Activated CD8-positive, alpha-beta memory T cell treated with anti-CD3 and anti-CD28 coated beads for 1 hour (primary cell): ENCODE measurements at regions not wholly inside any gene's neighbourhood (a gene's known extent, or its start where the extent isn't known, plus 50 kb on each side); places are given as distances from the start of the nearest gene placed in this dataset.

ENCODE experiments used
- DNase-seq, 2 donors: peaks; one replicate each; pipeline ENCODE4 v3.0.0-alpha.2; 2020; ENCODE audit warnings: low read depth in 1 of 2; ENCODE audit errors: extremely low read depth in 1 of 2

DNA sequence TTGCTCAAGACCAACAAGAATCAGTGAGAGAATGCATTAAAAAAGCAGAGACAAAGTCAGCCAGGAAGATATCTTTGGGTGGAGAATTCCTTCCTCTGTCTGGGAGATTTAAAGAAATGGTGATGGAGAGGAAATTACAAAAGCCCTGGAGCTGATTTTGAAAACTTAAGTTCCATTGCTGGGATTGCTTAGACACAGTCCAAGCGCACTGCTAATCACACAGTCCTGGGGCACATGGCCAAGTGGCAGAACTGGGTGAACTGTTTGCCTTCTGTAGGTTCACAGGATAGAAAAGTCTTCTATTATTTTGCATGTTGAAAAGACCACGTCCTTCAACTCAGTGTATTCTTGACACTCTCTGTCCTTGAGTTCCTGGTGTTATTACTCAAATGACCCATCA, 284.9 kb upstream of the FBXL7 start:
- DNase-seq: no peak

GRCh38 chr5:15214010-15214409, 286.0 kb upstream of the FBXL7 start:
- DNase-seq: no peak

- DNase-seq: no peak
Measured at GRCh38 chr5:15209053-15209762, 290.8 kb upstream of the FBXL7 start.

GRCh38 chr5:15206133-15206532, 293.8 kb upstream of the FBXL7 start:
- no peak for DNase-seq

DNA sequence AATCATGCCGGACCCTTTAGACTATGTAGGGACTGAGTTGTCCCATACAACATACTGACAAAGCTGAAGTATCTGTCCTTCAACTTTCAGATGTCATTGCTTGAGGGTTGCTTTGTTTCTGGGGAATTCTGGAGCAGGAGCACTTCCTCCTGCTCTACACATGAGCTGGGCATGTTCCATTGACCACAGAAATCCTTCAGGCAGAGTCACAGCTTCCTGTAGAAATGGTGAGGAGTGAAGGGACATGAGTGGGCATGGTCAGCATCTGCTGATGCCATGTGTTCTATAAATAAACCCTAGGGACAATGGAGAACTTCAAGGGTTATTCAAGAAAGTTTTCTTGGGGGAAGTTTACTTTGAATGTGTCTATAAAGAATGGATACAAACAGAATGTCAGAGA, 296.6 kb upstream of the FBXL7 start:
- no peak for DNase-seq

DNA sequence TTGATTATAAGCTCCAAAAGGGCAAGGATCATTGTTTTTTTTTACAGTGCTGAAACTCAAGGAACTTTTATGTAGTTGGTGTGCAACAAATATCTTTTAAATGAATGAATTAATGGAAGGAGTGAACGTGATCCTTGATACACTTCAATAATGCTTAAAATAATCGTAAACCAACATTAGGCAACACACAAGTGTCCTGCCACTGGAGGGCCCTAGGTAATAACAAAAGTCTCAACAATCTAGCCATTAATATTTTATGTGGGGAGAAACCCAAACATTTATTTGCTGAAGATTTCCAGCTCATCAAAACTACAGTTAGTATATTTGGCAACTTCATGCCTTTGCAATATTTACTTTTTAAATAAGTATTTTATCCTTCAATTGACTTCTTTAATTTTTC, 309.0 kb upstream of the FBXL7 start:
- no peak for DNase-seq

DNA sequence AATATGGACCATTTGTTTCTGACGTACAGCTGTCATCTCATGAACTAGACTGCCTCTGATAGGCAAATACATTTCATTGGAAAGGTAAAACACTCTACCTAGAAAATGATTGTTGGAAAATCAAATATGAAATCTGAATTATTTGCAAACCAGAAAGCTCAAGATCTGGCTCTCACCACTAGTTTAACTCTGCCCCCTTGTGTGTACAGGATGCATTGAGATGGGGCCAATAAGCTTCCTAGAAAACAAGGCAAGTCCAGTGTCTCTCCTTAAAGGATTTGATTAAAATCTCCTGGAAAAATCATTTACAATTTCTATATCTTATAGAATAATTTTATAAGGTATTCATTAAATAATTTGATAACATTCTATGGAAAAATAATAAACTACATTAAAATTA, 311.9 kb upstream of the ANKH start:
- no peak for DNase-seq

DNA sequence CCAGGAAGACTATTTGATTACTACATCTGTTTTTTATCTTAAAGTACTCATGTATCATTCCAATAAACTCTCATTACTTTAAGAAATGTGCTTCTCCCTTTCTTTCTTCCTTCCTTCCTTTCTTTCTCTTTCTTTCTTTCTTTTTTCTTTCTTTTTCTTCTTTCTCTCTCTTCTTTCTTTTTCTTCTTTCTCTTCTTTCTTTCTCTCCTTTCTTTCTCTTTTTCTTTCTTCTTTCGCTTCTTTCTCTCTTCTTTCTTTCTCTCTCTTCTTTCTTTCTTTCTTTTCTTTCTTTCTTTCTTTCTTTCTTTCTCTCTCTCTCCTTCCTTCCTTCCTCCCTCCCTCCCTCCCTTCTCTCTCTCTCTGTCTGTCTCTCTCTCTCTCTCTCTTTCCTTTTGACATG, 298.6 kb upstream of the ANKH start:
- no peak for DNase-seq

GRCh38 chr5:15168358-15168757, 296.8 kb upstream of the ANKH start:
- no peak for DNase-seq

- no peak for DNase-seq
Measured at GRCh38 chr5:15160091-15160490, 288.5 kb upstream of the ANKH start.

DNA sequence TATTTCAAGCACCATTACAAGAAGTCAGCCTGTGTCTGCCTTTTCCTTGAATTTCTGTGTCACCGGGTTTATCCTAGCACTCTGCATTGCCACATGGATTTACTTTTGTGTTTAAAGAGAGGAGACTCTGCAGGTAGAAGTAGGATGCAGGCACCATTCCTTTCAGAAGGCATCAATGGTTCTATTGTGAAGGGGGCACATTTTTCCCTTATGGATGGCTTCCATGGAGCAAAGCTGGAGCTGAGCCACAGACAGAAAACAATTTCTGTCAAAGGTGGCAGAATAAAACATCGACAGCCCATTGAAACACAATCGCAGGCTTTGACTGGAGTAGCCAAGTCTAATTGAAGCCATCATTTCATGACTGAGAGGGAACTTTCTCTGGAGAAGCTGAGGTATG, 288.0 kb upstream of the ANKH start:
- no peak for DNase-seq

DNA sequence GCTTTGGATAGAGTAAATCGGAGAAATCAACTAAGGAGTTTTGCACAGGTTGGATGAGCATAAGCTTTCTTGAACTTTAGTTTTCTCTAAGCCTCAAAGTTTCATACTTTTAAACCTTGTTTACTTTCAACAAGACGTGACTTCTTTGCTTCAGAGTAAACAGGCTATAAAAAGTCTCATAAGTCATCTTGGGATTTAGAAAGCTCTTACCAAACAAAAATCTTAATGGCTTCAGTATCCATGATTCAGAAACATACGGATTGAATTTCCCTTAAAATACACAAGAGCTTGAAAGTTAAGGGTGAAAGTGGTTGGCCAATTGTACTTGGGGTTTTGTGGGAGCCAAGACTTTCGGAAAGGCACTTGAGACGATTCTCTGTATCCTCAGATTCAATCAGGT, 270.9 kb upstream of the ANKH start:
- no peak for DNase-seq

DNA sequence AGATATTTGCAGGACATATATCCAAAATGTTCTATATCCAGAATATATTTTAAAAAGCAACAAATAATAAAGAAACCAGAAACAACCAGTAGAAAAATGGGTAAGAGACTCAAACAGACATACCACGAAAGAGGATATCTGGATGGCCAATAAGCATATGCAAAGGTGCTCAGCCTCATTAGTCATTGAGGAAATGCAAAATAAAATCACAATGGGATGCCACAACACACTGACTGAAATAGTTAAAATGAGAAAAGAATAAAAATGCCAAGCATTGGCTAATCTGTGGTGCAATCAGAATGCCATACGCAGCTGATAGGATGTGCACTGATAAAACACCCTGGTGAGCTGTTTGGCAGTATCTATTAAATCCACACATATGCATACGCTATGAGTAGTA, 265.8 kb upstream of the ANKH start:
- no peak for DNase-seq

DNA sequence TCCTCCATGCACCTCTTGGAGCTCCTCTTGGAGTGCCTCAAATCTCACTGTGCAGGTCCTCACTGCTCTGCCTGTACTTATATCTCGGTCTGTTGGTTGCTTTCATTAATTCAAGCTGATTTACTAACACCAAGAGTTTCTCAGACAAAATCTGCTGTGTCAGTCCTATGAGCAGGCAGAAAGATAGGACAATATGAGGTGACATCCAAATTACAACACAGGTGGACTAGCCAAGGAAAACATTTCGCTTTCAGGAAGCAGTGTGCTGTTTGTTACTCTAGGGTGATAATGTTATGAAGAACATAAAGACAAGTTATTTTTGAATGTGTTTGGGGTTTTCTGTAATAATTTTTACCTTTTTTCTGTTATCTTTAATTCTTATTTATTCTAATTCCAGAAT, 264.1 kb upstream of the ANKH start:
- DNase-seq: no peak

DNA sequence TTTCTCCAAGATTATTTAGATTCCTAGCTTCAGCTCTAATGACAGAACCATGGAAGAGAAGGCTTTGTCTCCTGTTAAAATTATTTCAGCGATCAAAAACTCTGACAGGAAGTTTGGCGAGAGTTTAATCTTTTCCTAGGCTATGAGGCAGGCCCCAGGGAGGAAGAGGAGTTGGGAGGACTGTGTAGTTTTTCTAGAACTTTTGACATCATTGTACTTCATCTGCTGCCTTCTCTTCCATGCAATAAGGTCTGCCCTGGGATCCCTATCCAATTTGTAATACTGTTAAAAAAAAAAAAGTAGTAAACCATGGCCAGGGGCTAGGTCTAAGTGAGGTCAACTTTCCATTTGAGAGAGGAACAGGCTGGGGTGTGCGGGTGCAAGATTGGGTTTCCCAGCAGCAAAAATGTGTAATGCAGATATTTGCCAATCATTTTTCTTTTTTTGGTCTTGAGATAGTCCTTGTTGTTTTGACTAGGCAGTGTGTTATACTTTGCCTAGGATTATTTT, 261.9 kb upstream of the ANKH start:
- DNase-seq: no peak

GRCh38 chr5:15132816-15133405, 261.3 kb upstream of the ANKH start:
- DNase-seq: no peak

DNA sequence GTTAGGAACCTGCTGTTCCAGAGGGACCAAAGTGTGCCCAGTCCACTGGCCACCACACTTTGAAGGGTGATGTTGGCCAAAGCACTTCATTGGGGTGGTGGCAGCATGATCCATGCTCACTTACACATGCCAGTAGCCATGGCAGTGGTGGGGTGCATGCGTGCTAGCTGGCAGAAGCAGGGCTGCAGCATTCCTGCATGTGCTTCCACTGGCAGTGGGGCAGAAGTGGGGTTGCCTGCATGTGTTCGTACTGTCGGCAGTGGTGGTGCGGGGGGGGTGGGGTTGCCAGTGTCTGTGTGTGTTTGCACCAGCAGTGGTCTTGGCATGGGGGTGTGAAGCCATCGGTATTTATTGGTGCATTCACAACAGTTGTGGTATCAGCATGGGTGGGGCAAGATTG, 260.3 kb upstream of the ANKH start:
- no peak for DNase-seq

GRCh38 chr5:15124871-15125568, 253.4 kb upstream of the ANKH start:
- DNase-seq: no peak

DNA sequence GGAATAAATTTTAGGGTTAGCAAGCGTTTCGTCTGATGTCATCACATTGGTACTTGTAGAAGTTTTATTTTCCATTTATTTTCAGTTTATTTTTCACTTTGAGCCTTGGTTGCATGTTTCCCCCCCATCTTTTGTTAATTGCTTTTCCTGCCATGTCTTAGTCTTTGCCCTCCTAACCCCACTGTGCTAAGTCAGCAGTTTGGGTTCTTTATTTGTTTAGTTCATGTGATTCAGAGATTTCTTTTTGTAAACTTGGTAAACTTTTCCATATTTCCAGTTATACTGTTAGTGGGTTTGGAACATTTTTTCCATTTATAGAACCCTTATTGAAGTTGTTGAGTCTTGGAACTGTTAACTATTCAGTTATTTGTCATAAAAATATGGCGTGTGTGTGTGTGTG, 252.9 kb upstream of the ANKH start:
- DNase-seq: no peak

DNA sequence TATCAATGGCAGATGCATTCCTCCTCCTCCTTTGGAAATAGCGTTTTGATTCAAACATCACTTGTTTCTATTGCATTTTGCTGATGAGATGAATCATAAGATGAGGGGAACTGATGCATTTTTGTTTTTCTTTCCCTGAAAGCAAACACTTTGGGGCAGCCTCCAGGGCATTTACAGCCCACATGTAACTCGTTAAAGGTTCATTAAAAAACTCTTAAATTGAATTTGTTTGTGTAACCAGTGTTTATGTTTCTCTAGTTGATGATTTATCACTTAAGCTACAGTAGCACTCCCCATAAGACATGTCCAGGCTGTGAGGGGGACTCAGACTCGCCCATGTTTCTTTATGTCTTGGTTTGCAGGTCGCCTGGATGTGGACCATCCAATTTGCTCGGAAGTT, 246.1 kb upstream of the ANKH start:
- no peak for DNase-seq

- no peak for DNase-seq
Measured at GRCh38 chr5:15116996-15117395, 245.4 kb upstream of the ANKH start.
